ENCODE measurements at regions not wholly inside any gene's neighbourhood (a gene's known extent, or its start where the extent isn't known, plus 50 kb on each side); places are given as distances from the start of the nearest gene placed in this dataset.

DNA sequence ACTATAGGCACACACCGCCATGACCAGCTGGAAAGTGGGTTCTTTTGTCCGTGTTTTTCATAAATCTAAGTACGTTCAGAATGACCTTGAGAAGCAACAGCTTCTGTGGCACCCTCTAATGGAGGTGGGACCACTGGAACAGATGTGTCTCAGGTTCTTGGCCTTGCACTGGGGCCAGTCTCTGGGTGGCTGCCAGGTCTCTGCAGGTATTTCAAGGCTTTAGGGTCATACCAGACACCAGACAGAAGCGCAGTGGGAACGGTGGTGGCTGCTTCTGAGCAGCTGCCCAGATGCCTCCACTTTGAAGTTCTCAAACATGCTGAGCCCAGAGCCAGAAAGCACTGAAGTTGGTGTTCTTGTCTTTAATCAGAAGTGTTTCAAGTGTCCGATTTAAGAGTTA, 75.0 kb upstream of the RBM19 start:
- ChIA-PET CTCF (ENCODE audit: low intra/inter-chr PET ratio) (no interaction called here), POLR2A (no interaction called here)
- no peak overlapping the region for H3K4me3 ChIP-seq
- no peak for DNase-seq (ENCODE audit: extremely low read depth in 1 of 4, low spot score in 3 of 4)
- no peaks in the 10 kb centered on the region for H3K9me3 ChIP-seq (replicated peaks; ENCODE audit: control insufficient read depth, insufficient read depth, low read depth, low read length)
- H3K36me3 ChIP-seq (ENCODE audit: control insufficient read depth, insufficient read depth, low read length) = no peaks in the 10 kb centered on the region
- no peaks in the 10 kb centered on the region for H3K4me1 ChIP-seq (replicated peaks in 1 of 2; ENCODE audit: control insufficient read depth in 2 of 2, insufficient read depth in 2 of 2, low read length in 2 of 2)
- FAIRE-seq = no peak
- no peak overlapping the region for H3K9ac ChIP-seq (ENCODE audit: insufficient read depth in 1 of 2, low read depth in 2 of 2, low read length in 2 of 2)
- H4K20me1 ChIP-seq (replicated peaks; ENCODE audit: control insufficient read depth, insufficient read depth, low read length) = no peaks in the 10 kb centered on the region
- in situ Hi-C loops (cut with MboI) = no loop called here
- no TSS peak for BruUV-seq (replicated peaks)
- H3K27me3 ChIP-seq (ENCODE audit: control insufficient read depth in 2 of 2, insufficient read depth in 2 of 2, low read length in 2 of 2) = peaks cover 0 to 15% of the 10 kb centered on the region in 2 experiments; a peak in 1 of 5 replicates
- no peaks in the 10 kb centered on the region for H3K9me1 ChIP-seq (ENCODE audit: control insufficient read depth, insufficient read depth, low read length)
- 8% methylated on average over 6 of the region's 6 CpGs for WGBS (ENCODE audit: insufficient coverage, low coverage, missing lambda C conversion rate)
- H3K27ac ChIP-seq (ENCODE audit: extremely low read depth, low read depth, low read length) = no peak overlapping the region
- H3K4me2 ChIP-seq (ENCODE audit: insufficient read depth, low read length) = no peak overlapping the region
- ATAC-seq = no peak
- H3K79me2 ChIP-seq (ENCODE audit: control insufficient read depth, insufficient read depth, low read length) = no peaks in the 10 kb centered on the region
- no peak overlapping the region for H2AFZ ChIP-seq (ENCODE audit: low read depth, low read length)
- no peak for TF ChIP-seq JUNB (CRISPR knock-in tag; conservative IDR thresholded peaks at IDR 0.05)
- intact Hi-C loops (cut with micrococcal nuclease) = no loop called here

DNA sequence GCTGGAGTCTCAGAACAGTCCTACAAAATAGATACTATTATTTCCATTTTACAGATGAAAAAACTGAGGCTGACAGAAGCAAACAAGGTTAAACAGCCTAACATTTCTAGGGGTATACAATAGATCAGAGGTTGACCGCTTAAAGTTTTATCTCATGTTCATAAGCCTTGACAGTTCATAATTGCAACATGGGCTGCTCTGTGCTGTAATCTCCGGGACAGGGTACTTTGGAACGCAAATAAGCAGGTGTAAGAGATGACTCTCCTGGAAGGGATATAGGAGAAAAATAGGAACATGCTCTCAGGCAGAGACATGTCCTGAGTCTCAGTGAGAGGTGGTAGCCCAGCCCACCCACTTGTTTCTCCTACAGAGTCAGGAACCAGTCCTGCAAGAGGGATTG, 72.8 kb upstream of the RBM19 start:
- TF ChIP-seq MCM3 (IDR thresholded peaks at IDR 0.05) = no peak
- TF ChIP-seq, protein P1, sequence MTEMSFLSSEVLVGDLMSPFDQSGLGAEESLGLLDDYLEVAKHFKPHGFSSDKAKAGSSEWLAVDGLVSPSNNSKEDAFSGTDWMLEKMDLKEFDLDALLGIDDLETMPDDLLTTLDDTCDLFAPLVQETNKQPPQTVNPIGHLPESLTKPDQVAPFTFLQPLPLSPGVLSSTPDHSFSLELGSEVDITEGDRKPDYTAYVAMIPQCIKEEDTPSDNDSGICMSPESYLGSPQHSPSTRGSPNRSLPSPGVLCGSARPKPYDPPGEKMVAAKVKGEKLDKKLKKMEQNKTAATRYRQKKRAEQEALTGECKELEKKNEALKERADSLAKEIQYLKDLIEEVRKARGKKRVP (CRISPR knock-in tag; IDR thresholded peaks at IDR 0.05) = no peak
- TF ChIP-seq RBM25 (IDR thresholded peaks at IDR 0.05; ENCODE audit: low read depth, low read length, severe bottlenecking) = peak; percentile 35
- TF ChIP-seq SREBF2 (CRISPR knock-in tag; IDR thresholded peaks at IDR 0.05) = no peak
- no peak for TF ChIP-seq NBN (IDR thresholded peaks at IDR 0.05; ENCODE audit: low read depth)
- Histone ChIP-seq H3K79me2 (ENCODE audit: control insufficient read depth, insufficient read depth, low read length) (no peaks in the 10 kb centered on the region), H3K9ac (ENCODE audit: insufficient read depth in 1 of 2, low read depth in 2 of 2, low read length in 2 of 2) (no peak overlapping the region), H4K20me1 (replicated peaks; ENCODE audit: control insufficient read depth, insufficient read depth, low read length) (no peaks in the 10 kb centered on the region), H3K4me1 (replicated peaks in 1 of 2; ENCODE audit: control insufficient read depth in 2 of 2, insufficient read depth in 2 of 2, low read length in 2 of 2) (no peaks in the 10 kb centered on the region), H3K9me1 (ENCODE audit: control insufficient read depth, insufficient read depth, low read length) (no peaks in the 10 kb centered on the region), H3K4me3 (no peak overlapping the region), H2AFZ (ENCODE audit: low read depth, low read length) (no peak overlapping the region), H3K9me3 (replicated peaks; ENCODE audit: control insufficient read depth, insufficient read depth, low read depth, low read length) (no peaks in the 10 kb centered on the region), H3K27me3 (ENCODE audit: control insufficient read depth in 2 of 2, insufficient read depth in 2 of 2, low read length in 2 of 2) (peaks cover 0 to 9% of the 10 kb centered on the region in 2 experiments; a peak in 2 of 5 replicates), H3K4me2 (ENCODE audit: insufficient read depth, low read length) (no peak overlapping the region), H3K36me3 (ENCODE audit: control insufficient read depth, insufficient read depth, low read length) (no peaks in the 10 kb centered on the region), H3K27ac (ENCODE audit: extremely low read depth, low read depth, low read length) (no peak overlapping the region)
- DNase-seq (ENCODE audit: extremely low read depth in 1 of 4, low spot score in 3 of 4) = no peak
- BruUV-seq (replicated peaks) = no TSS peak
- ChIA-PET CTCF (ENCODE audit: low intra/inter-chr PET ratio) (no interaction called here), POLR2A (no interaction called here)
- in situ Hi-C loops (cut with MboI) = no loop called here
- no peak for FAIRE-seq
- intact Hi-C loops (cut with micrococcal nuclease) = no loop called here
- no peak for ATAC-seq
- 5% methylated on average over 3 of the region's 3 CpGs for WGBS (ENCODE audit: insufficient coverage, low coverage, missing lambda C conversion rate)
